HEK293 (cell line): ENCODE measurements at regions not wholly inside any gene's neighbourhood (a gene's known extent, or its start where the extent isn't known, plus 50 kb on each side); places are given as distances from the start of the nearest gene placed in this dataset.

ENCODE experiments used
- CTCF ChIA-PET: fragments of 350-600 bp; formaldehyde crosslinking; extraction: SDS; loops from one replicate; lab custom pipeline; 2021; ENCODE audit warnings: antibody characterized with exemption; lab: Yijun Ruan, JAX
- POLR2A ChIA-PET: fragments of 300-600 bp; formaldehyde crosslinking; extraction: SDS; loops from one replicate; lab custom pipeline; 2020; ENCODE audit warnings: antibody characterized with exemption, inconsistent platforms; lab: Yijun Ruan, JAX
- H3K27ac ChIP-seq: fragments of 200-500 bp; sonication (Bioruptor generic); 2 replicates; pipeline ENCODE4 v1.5.1; 2014; ENCODE audit warnings: low read depth, low read length, control low read depth, inconsistent platforms; ENCODE audit errors: extremely low read depth
- H3K36me3 ChIP-seq, 2 experiments: fragments of 200-500 bp in 1 of 2; sonication (Bioruptor generic) in 1 of 2; 1 replicate in 1 of 2; 2 replicates in 1 of 2; pipeline ENCODE4 v1.5.1; 2014 to 2017; ENCODE audit warnings: inconsistent platforms in 2 of 2, low read length in 2 of 2; ENCODE audit not compliant: control insufficient read depth in 2 of 2, insufficient read depth in 1 of 2
- H3K4me1 ChIP-seq: fragments of 200-500 bp; sonication (Bioruptor generic); 2 replicates; pipeline ENCODE4 v1.5.1; 2014; ENCODE audit warnings: mild to moderate bottlenecking, low read length, inconsistent platforms; ENCODE audit not compliant: control insufficient read depth, insufficient read depth
- H3K4me3 ChIP-seq: 2 replicates; pipeline ENCODE4 v1.5.1; 2011; ENCODE audit warnings: low read depth, mild to moderate bottlenecking, control low read depth, low read length, moderate library complexity
- H3K9me3 ChIP-seq: fragments of 200-500 bp; sonication (Bioruptor generic); 2 replicates; pipeline ENCODE4 v1.5.1; 2014; ENCODE audit warnings: low read depth, low read length, inconsistent platforms; ENCODE audit not compliant: control insufficient read depth, insufficient read depth
- GLIS1 ChIP-seq: fragments of 450-650 bp; formaldehyde crosslinking; IDR thresholded peaks from 2 replicates; pipeline ENCODE4 v1.5.1; 2016; ENCODE audit warnings: missing biosample characterization, missing genetic modification characterization
- KLF1 ChIP-seq: fragments of 450-650 bp; formaldehyde crosslinking; IDR thresholded peaks from 2 replicates; pipeline ENCODE4 v1.5.1; 2016; ENCODE audit warnings: missing biosample characterization, missing genetic modification characterization
- MEIS1 ChIP-seq: sonication (generic); formaldehyde crosslinking; IDR thresholded peaks from 2 replicates; pipeline ENCODE4 v1.8.1; 2022; ENCODE audit warnings: missing genetic modification reagents, mild to moderate bottlenecking, borderline replicate concordance
- REPIN1 ChIP-seq: fragments of 450-650 bp; formaldehyde crosslinking; IDR thresholded peaks from 2 replicates; pipeline ENCODE4 v1.5.1; 2017; ENCODE audit warnings: missing biosample characterization, missing genetic modification characterization, low read depth
- TCF7L2 ChIP-seq: IDR thresholded peaks from 2 replicates; pipeline ENCODE4 v1.6.1; 2011; ENCODE audit warnings: low read depth, mild to moderate bottlenecking, inconsistent platforms, low read length, moderate library complexity, borderline replicate concordance
- ZBTB1 ChIP-seq: fragments of 450-650 bp; formaldehyde crosslinking; IDR thresholded peaks from 2 replicates; pipeline ENCODE4 v1.5.1; 2016; ENCODE audit warnings: missing biosample characterization, missing genetic modification characterization
- ZBTB21 ChIP-seq: fragments of 450-650 bp; formaldehyde crosslinking; IDR thresholded peaks from 2 replicates; pipeline ENCODE4 v1.5.1; 2017; ENCODE audit warnings: missing biosample characterization, missing genetic modification characterization
- ZNF16 ChIP-seq: fragments of 450-650 bp; formaldehyde crosslinking; IDR thresholded peaks from 2 replicates; pipeline ENCODE4 v1.5.1; 2016; ENCODE audit warnings: low read depth, missing biosample characterization, missing genetic modification characterization
- ZNF184 ChIP-seq: fragments of 450-650 bp; IDR thresholded peaks from 2 replicates; pipeline ENCODE4 v1.5.1; 2018; ENCODE audit warnings: missing biosample characterization, mild to moderate bottlenecking, missing genetic modification characterization
- ZNF335 ChIP-seq: fragments of 450-650 bp; formaldehyde crosslinking; conservative IDR thresholded peaks from 2 replicates; pipeline ENCODE4 v1.5.1; 2016; ENCODE audit warnings: missing biosample characterization, missing genetic modification characterization
- ZNF416 ChIP-seq: fragments of 450-650 bp; formaldehyde crosslinking; IDR thresholded peaks from 2 replicates; pipeline ENCODE4 v1.5.1; 2016; ENCODE audit warnings: missing biosample characterization, missing genetic modification characterization
- ZNF473 ChIP-seq: fragments of 450-650 bp; formaldehyde crosslinking; IDR thresholded peaks from 2 replicates; pipeline ENCODE4 v1.5.1; 2017; ENCODE audit warnings: missing biosample characterization, missing genetic modification characterization
- ZNF514 ChIP-seq: fragments of 450-650 bp; formaldehyde crosslinking; IDR thresholded peaks from 2 replicates; pipeline ENCODE4 v1.5.1; 2016; ENCODE audit warnings: missing biosample characterization, missing genetic modification characterization
- ZNF558 ChIP-seq: fragments of 450-650 bp; formaldehyde crosslinking; IDR thresholded peaks from 2 replicates; pipeline ENCODE4 v1.5.1; 2016; ENCODE audit warnings: missing biosample characterization, missing genetic modification characterization
- ZNF585B ChIP-seq: fragments of 450-650 bp; formaldehyde crosslinking; IDR thresholded peaks from 2 replicates; pipeline ENCODE4 v1.5.1; 2016; ENCODE audit warnings: missing biosample characterization, missing genetic modification characterization
- ZNF843 ChIP-seq: fragments of 450-650 bp; formaldehyde crosslinking; IDR thresholded peaks from 2 replicates; pipeline ENCODE4 v1.5.1; 2016; ENCODE audit warnings: missing biosample characterization, missing genetic modification characterization
- ZSCAN16 ChIP-seq: fragments of 450-650 bp; formaldehyde crosslinking; IDR thresholded peaks from 2 replicates; pipeline ENCODE4 v1.5.1; 2016; ENCODE audit warnings: missing biosample characterization, missing genetic modification characterization
- ZSCAN23 ChIP-seq: fragments of 450-650 bp; formaldehyde crosslinking; IDR thresholded peaks from 2 replicates; pipeline ENCODE4 v1.5.1; 2016; ENCODE audit warnings: missing biosample characterization, missing genetic modification characterization
- TF ChIP-seq, protein P1 (sequence below): sonication (generic); formaldehyde crosslinking; IDR thresholded peaks from 2 replicates; pipeline ENCODE4 v1.8.1; 2022; ENCODE audit warnings: mild to moderate bottlenecking, moderate library complexity, missing genetic modification reagents
- TF ChIP-seq, protein P2 (sequence below): fragments of 450-650 bp; formaldehyde crosslinking; IDR thresholded peaks from 2 replicates; pipeline ENCODE4; 2016; ENCODE audit warnings: missing biosample characterization, missing genetic modification characterization
- TF ChIP-seq, protein P3 (sequence below): fragments of 450-650 bp; formaldehyde crosslinking; conservative IDR thresholded peaks from 2 replicates; pipeline ENCODE4 v1.5.1; 2016; ENCODE audit warnings: low read depth, missing biosample characterization, missing genetic modification characterization
- TF ChIP-seq, protein P4 (sequence below): fragments of 450-650 bp; formaldehyde crosslinking; IDR thresholded peaks from 2 replicates; pipeline ENCODE4 v1.5.1; 2016; ENCODE audit warnings: missing biosample characterization, missing genetic modification characterization
- TF ChIP-seq, protein P5 (sequence below): fragments of 450-650 bp; formaldehyde crosslinking; IDR thresholded peaks from 2 replicates; pipeline ENCODE4 v1.5.1; 2016; ENCODE audit warnings: missing biosample characterization, missing genetic modification characterization
- TF ChIP-seq, protein P6 (sequence below): fragments of 450-650 bp; formaldehyde crosslinking; IDR thresholded peaks from 2 replicates; pipeline ENCODE4 v1.5.1; 2016; ENCODE audit warnings: missing biosample characterization, missing genetic modification characterization

DNA sequence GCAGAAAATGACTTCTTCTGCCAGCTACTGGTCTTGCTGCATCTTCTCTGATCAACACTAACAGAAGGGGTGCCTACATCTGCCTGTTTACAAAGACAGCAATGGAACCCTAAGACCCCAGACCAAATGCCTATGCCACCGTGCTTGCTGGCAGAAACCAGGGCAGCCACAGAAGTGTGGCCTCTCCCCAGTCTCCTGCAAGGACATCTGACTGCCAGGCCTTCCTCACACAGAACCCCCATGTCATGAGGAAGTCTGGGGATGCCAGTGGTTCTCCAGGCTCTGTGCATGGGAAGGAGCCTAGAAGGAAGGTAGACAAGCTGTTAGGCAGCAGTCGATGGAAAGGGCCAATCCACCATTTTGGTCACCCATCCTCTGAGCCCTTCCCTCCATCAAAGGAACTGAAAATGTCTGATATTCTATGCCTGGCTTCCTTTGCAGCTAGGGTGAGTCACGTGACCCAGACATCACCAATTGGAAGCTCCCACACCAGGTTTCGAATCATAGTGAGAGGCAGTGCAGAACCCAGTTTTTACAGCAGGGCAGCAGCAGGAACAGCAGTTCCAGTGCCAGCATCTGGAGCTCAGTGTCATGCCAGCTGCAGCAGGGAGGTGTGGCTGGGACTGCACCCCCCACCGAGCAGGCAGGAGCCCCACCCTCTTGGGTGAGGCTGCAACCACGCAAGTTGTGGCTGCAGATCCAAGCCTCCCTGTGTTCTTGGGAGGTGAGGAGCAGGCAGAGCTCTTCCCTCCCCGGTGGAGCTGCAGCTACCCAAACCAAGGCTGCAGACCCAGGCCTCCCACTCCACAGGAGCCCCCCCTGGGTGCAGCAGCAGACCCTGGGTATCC lies 123.4 kb downstream of the OLFM1 start:
- ChIA-PET CTCF (interaction anchor here (0.6 kb wide), 2 partner anchors 49 to 393 kb away, joined by 3 read pairs; no protein-coding TSS in a partner anchor), POLR2A (interaction anchor here (0.6 kb wide), 1 partner anchor 45 kb away, joined by 4 read pairs; no protein-coding TSS in a partner anchor)
- no peaks in the 10 kb centered on the region for H3K4me1 ChIP-seq

More for the DNA sequence above, 123.4 kb downstream of the OLFM1 start:
- Histone ChIP-seq H3K27ac (no peak overlapping the region), H3K9me3 (no peaks in the 10 kb centered on the region), H3K36me3 (no peaks in the 10 kb centered on the region), H3K4me3 (no peak overlapping the region)
- TF ChIP-seq ZNF473 (no peak), ZNF335 (tag by site-specific recombination) (no peak), ZNF843 (tag by site-specific recombination) (no peak), ZNF416 (tag by site-specific recombination) (no peak), MEIS1 (CRISPR knock-in tag) (no peak), KLF1 (peak; percentile 91), TCF7L2 (no peak), ZNF558 (tag by site-specific recombination) (no peak), ZNF585B (tag by site-specific recombination) (peak; percentile 51), ZNF184 (tag by site-specific recombination) (no peak), ZBTB1 (tag by site-specific recombination) (no peak), REPIN1 (tag by site-specific recombination) (no peak), ZSCAN16 (tag by site-specific recombination) (no peak), GLIS1 (tag by site-specific recombination) (peak; percentile 60), ZNF16 (tag by site-specific recombination) (no peak), ZNF514 (no peak), ZBTB21 (tag by site-specific recombination) (no peak), ZSCAN23 (tag by site-specific recombination) (no peak)
- TF ChIP-seq, protein P1, sequence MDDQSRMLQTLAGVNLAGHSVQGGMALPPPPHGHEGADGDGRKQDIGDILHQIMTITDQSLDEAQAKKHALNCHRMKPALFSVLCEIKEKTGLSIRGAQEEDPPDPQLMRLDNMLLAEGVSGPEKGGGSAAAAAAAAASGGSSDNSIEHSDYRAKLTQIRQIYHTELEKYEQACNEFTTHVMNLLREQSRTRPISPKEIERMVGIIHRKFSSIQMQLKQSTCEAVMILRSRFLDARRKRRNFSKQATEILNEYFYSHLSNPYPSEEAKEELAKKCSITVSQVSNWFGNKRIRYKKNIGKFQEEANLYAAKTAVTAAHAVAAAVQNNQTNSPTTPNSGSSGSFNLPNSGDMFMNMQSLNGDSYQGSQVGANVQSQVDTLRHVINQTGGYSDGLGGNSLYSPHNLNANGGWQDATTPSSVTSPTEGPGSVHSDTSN (CRISPR knock-in tag) = no peak
- TF ChIP-seq, protein P2, sequence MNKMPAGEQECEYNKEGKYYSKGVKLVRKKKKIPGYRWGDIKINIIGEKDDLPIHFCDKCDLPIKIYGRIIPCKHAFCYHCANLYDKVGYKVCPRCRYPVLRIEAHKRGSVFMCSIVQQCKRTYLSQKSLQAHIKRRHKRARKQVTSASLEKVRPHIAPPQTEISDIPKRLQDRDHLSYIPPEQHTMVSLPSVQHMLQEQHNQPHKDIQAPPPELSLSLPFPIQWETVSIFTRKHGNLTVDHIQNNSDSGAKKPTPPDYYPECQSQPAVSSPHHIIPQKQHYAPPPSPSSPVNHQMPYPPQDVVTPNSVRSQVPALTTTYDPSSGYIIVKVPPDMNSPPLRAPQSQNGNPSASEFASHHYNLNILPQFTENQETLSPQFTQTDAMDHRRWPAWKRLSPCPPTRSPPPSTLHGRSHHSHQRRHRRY = no peak
- TF ChIP-seq, protein P3, sequence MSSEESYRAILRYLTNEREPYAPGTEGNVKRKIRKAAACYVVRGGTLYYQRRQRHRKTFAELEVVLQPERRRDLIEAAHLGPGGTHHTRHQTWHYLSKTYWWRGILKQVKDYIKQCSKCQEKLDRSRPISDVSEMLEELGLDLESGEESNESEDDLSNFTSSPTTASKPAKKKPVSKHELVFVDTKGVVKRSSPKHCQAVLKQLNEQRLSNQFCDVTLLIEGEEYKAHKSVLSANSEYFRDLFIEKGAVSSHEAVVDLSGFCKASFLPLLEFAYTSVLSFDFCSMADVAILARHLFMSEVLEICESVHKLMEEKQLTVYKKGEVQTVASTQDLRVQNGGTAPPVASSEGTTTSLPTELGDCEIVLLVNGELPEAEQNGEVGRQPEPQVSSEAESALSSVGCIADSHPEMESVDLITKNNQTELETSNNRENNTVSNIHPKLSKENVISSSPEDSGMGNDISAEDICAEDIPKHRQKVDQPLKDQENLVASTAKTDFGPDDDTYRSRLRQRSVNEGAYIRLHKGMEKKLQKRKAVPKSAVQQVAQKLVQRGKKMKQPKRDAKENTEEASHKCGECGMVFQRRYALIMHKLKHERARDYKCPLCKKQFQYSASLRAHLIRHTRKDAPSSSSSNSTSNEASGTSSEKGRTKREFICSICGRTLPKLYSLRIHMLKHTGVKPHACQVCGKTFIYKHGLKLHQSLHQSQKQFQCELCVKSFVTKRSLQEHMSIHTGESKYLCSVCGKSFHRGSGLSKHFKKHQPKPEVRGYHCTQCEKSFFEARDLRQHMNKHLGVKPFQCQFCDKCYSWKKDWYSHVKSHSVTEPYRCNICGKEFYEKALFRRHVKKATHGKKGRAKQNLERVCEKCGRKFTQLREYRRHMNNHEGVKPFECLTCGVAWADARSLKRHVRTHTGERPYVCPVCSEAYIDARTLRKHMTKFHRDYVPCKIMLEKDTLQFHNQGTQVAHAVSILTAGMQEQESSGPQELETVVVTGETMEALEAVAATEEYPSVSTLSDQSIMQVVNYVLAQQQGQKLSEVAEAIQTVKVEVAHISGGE = no peak
- TF ChIP-seq, protein P4, sequence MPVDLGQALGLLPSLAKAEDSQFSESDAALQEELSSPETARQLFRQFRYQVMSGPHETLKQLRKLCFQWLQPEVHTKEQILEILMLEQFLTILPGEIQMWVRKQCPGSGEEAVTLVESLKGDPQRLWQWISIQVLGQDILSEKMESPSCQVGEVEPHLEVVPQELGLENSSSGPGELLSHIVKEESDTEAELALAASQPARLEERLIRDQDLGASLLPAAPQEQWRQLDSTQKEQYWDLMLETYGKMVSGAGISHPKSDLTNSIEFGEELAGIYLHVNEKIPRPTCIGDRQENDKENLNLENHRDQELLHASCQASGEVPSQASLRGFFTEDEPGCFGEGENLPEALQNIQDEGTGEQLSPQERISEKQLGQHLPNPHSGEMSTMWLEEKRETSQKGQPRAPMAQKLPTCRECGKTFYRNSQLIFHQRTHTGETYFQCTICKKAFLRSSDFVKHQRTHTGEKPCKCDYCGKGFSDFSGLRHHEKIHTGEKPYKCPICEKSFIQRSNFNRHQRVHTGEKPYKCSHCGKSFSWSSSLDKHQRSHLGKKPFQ (tag by site-specific recombination) = no peak
- TF ChIP-seq, protein P5, sequence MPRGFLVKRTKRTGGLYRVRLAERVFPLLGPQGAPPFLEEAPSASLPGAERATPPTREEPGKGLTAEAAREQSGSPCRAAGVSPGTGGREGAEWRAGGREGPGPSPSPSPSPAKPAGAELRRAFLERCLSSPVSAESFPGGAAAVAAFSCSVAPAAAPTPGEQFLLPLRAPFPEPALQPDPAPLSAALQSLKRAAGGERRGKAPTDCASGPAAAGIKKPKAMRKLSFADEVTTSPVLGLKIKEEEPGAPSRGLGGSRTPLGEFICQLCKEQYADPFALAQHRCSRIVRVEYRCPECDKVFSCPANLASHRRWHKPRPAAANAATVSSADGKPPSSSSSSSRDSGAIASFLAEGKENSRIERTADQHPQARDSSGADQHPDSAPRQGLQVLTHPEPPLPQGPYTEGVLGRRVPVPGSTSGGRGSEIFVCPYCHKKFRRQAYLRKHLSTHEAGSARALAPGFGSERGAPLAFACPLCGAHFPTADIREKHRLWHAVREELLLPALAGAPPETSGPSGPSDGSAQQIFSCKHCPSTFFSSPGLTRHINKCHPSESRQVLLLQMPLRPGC = no peak
- TF ChIP-seq, protein P6, sequence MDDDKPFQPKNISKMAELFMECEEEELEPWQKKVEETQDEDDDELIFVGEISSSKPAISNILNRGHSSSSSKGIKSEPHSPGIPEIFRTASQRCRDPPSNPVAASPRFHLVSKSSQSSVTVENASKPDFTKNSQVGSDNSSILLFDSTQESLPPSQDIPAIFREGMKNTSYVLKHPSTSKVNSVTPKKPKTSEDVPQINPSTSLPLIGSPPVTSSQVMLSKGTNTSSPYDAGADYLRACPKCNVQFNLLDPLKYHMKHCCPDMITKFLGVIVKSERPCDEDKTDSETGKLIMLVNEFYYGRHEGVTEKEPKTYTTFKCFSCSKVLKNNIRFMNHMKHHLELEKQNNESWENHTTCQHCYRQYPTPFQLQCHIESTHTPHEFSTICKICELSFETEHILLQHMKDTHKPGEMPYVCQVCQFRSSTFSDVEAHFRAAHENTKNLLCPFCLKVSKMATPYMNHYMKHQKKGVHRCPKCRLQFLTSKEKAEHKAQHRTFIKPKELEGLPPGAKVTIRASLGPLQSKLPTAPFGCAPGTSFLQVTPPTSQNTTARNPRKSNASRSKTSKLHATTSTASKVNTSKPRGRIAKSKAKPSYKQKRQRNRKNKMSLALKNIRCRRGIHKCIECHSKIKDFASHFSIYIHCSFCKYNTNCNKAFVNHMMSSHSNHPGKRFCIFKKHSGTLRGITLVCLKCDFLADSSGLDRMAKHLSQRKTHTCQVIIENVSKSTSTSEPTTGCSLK (tag by site-specific recombination) = no peak
